GM19467 (cell line): ENCODE measurements at regions not wholly inside any gene's neighbourhood (a gene's known extent, or its start where the extent isn't known, plus 50 kb on each side); places are given as distances from the start of the nearest gene placed in this dataset.
"Not testable (repeated sequence)": the region's sequence is repeated elsewhere in the genome, so short reads cannot be mapped to it uniquely, and the experiment has no call there.

Experiments
- ATAC-seq: cut with Tn5 transposase; IDR thresholded peaks from one replicate; pipeline ENCODE4 v1.9.1; 2021; ENCODE audit warnings: mild to moderate bottlenecking, moderate library complexity; ENCODE audit not compliant: unreplicated experiment

GRCh38 chr2:57119141-57119540, 927.5 kb upstream of the VRK2 start:
- no peak for ATAC-seq

DNA sequence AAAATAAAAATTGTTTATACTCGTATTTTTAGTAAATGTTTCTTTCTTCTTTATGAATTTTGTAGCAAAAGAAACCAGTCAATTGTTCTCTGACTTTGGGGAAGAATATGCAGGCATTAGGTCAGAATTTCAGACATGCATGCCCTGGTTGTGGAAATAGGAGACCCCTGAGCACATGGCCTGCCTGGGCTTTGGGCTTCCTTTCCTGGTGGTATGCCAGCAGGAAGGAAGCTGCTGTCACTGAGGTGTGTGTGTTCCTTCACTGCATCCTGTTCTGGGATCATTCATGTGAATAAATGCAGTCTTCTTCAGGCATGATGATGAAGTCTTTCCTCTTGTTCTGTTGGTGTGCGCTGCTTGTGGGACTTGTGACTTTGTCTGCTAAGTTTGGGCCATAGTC, 920.2 kb upstream of the VRK2 start:
- no peak for ATAC-seq

GRCh38 chr2:57139179-57139578, 907.4 kb upstream of the VRK2 start:
- ATAC-seq: no peak

DNA sequence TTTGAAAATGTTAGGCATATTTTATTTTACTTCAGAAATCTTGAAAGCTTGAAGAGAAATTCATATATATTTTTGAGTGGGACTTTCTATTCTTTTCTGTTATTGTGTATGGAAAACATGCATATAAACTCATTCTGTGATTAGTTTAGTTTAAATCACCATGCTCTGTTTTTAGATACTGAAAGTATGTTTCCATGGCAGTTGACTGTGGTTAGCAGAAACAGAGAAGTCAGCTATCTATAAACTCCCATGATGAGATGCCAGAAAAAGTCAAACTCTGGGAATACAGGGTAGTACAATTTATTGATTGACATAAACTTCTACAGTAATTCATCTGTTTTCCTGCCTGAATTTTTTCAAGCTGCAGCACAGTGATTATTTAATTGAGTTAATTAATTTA, 905.3 kb upstream of the VRK2 start:
- ATAC-seq: no peak

DNA sequence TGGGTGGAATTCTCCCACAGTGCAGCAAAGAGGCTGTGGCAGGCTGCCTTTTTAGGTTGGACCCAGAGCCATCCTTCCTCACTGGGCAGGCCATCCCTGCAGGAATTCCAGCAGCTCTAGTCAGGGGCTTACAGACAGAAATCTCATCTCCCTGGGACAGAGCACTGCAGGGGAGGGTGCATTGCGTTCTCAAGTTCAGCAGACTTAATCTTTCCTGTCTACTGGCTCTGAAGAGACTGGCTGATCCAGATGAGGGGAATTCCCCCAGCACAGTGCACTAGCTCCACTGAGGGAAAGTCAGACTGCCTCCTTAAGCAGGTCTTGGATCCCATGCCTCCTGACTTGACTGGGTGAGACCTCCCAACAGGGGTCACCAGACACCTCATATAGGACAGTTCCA, 899.7 kb upstream of the VRK2 start:
- ATAC-seq: no peak

- ATAC-seq: no peak
Measured at GRCh38 chr2:57156231-57156924, 890.2 kb upstream of the VRK2 start.

DNA sequence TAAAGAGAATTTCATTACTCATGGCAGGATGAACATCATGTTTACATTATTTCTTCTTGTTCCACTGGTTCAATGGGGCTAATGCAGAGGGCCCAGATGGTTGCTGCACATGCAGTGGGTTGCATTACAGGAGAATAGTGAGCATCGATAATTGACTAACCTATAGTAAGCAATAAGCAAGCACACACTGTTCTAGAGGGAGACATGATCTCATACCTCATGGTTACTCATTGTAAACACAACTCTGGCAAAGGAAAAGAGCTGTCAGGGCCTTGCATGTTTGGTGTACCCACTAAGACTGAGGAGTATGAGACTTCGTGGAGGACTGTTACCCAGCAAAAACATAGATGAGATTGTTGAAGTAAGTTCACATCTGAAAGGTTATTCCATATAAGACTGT, 885.6 kb upstream of the VRK2 start:
- no peak for ATAC-seq

DNA sequence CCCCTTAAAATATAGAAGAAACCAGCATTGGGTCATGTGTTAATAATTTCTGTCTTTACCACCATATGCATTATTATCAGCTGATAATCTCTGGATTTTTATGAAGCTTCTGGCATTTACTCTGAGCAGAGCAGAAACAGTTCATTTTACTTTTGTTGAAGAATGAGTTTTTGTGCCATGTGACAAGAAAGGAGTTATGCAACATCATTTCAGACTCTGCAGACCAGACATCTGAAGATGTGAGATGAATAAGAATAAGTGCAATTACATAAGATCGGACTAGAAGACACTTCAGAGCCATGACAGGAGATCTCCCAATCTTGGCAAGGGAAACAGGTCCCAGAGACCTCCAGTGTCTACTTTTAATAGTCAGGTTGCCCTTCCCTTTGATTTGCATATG, 869.4 kb upstream of the VRK2 start:
- no peak for ATAC-seq

DNA sequence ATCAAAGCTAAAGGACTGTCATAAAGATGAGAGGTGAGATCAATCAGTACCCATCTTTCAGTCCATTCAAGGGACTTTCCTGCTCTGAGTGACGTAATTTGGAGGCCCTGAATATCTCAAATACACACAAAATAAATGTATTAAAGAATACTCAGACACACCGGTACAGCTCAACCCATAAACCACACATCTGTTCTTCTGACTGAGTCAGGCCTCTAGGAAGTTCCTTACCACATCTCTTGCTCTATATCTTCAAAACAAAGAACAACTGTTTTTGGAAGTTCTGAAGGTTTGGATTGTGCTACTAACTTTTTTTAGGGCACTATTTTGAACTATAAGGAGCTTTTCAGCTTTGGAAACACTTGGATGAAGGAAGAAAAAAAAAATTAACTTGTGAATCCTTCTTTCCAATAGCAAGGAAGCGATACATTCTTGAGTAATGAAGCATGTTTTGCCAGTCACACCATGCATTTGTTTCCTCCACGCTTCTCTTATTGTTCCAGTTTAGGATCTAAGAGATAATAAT, 866.5 kb upstream of the VRK2 start:
- no peak for ATAC-seq

DNA sequence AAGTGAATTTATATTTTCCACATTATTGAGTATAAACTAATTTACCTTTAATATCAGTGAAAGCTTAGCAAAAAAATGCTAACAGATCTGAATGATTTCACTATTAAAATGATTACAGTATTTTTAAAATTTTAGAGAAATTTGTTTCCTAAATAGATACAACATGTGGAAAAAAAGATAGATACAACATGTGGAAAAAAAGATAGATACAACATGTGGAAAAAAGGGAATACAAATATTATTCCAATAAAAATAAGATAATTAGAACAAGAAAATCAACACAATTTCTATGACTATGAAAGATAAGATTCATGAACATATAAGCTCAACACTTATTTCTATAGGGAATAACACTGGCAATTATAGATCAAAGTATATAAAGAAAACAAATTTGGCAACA, 865.9 kb upstream of the VRK2 start:
- ATAC-seq: no peak

- no peak for ATAC-seq
Measured at GRCh38 chr2:57181315-57182038, 865.1 kb upstream of the VRK2 start.

DNA sequence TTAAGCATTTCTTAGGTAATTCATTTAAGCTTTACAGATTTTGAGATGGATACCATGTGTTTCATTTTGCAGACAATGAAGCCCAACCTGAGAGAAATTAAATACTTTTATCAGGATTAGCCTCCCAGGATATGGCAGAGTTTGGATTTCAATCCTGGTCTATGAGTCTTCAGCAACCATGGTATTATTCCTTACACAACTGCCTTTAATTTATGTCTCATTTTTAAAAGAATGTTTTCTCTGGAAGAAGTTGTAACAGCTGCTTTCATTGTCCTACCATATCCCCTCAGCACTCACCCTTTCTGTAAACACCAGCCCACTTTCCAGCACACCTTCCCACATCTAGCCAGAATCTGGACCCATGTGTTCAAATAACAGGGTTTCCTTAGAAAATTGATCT, 863.7 kb upstream of the VRK2 start:
- ATAC-seq: no peak

DNA sequence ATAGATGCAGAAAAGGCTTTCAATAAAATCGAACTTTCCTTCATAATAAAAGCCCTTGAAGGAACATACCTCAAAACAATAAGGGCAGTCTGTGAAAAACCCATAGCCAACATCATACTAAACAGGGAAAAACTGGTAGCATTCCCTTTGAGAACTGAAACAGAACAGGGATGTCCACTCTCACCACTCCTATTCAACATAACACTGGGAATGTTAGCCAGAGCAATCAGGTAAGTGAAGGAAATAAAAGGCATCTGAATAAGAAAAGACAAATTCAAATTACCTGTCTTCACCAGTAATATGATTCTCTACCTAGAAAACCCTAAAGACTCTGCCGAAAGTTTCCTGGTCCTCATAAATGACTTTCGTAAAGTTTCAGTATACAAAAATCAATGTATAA, 861.0 kb upstream of the VRK2 start:
- ATAC-seq: no peak

DNA sequence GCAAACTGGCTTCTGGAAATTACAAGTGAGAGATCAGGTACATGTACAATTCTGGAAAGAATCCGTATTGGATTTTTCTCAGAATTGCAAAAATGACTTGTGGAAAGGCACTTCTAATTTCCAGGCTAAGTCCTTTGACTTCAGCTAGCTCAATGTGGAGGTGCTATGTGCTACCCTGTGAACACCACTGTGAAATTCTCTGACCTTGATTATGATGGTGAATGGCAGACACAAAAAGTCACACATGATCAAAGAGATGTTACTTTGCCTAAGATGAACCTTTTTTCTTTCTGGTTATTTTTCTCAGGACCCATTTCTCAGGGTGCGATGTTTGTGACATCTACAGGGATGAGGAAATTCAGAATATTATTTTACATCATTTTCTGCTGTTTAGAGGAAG, 856.6 kb upstream of the VRK2 start:
- ATAC-seq: no peak

DNA sequence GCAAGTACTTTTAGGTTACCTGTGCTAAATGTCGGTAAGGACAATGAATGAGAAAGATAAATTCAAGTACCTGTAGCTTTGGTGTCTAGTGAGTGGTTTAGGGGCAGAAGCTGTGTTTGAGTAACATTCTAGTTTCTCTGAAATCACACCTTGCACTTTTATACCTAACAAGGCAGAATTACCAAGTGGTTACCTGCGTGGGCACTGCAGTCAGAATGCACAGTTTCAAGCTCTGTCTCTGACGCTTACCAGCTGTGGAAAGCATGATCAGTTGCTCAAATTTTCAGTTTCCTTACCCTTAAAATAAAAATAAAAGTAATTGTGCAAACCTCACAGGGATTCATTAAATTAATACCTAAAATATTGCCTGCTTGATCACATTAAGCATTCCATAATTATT, 846.9 kb upstream of the VRK2 start:
- no peak for ATAC-seq

- ATAC-seq: no peak
Measured at GRCh38 chr2:57204364-57204763, 842.2 kb upstream of the VRK2 start.

GRCh38 chr2:57205241-57205640, 841.4 kb upstream of the VRK2 start:
- no peak for ATAC-seq

GRCh38 chr2:57207191-57207590, 839.4 kb upstream of the VRK2 start:
- no peak for ATAC-seq

- ATAC-seq: no peak
Measured at GRCh38 chr2:57209799-57210198, 836.8 kb upstream of the VRK2 start.

- ATAC-seq: no peak
Measured at GRCh38 chr2:57210855-57211254, 835.8 kb upstream of the VRK2 start.

- no peak for ATAC-seq
Measured at GRCh38 chr2:57217013-57217412, 829.6 kb upstream of the VRK2 start.

DNA sequence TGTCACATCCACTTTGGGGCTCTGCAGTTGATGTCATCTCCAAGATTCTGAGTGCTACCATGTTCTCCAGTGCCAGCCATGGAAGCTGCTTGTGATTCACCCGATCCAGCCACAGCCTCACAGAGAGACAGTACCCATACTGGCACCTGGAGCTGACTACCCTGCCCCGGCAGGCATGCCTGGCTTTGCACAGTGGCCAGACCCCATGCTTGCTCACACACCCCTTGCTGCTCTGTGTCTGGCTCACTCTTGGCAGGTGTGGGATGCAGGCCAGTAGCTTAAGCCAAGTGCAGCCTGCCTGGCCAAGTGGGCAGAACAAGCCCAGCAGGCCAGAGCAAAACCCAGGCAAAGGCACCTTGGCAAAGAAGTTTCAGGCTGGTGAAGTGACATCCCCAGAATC, 828.4 kb upstream of the VRK2 start:
- ATAC-seq: no peak

DNA sequence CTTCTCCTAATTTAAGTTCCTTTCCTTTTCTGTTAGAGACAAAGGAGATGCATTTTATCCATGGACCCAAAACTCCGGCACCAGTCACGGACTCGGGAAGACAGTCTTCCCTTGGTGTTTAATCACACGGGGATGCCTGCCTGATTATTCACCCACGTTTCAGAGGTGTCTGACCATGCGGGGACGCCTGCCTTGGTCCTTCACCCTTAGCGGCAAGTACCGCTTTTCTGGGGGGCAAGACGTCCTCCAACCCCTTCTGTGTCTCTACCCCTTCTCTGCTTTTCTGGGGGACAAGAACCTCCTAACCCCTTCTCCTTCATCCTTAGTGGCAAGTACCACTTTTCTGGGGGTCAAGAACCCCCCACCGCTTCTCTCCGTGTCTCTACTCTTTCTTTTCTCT, 816.9 kb upstream of the VRK2 start:
- not testable (repeated sequence) for ATAC-seq
